Body of pancreas (tissue), 4 donors: ENCODE measurements at regions not wholly inside any gene's neighbourhood (a gene's known extent, or its start where the extent isn't known, plus 50 kb on each side); places are given as distances from the start of the nearest gene placed in this dataset.

Experiments used
- ATAC-seq: fragments of 150-250 bp; one replicate; pipeline ENCODE4 v1.9.1; 2016
- DNase-seq, 4 donors: peaks; one replicate each; pipeline ENCODE4 v3.0.0-alpha.2; 2019
- H3K27ac ChIP-seq, 4 donors: fragments of 200-600 bp; sonication (generic); 1 replicate in 3 of 4; 2 replicates in 1 of 4; pipeline versions ENCODE4 v1.5.1 to v1.6.1; 2016 to 2019; ENCODE audit warnings: mild to moderate bottlenecking in 1 of 4, mixed read lengths in 1 of 4, moderate library complexity in 1 of 4
- H3K27me3 ChIP-seq, 2 donors: fragments of 200-600 bp; sonication (generic); one replicate each; pipeline ENCODE4 v1.6.0; 2016; ENCODE audit warnings: mild to moderate bottlenecking in 1 of 2
- H3K36me3 ChIP-seq, 2 donors: fragments of 200-600 bp; sonication (generic); replicated peaks in 1 of 2; 2 replicates each; pipeline ENCODE4 v1.5.1; 2016; ENCODE audit warnings: low read depth in 2 of 2; ENCODE audit not compliant: insufficient read depth in 1 of 2
- H3K4me1 ChIP-seq: fragments of 200-600 bp; sonication (generic); one replicate; pipeline ENCODE4 v1.6.0; 2016
- H3K4me3 ChIP-seq, 2 donors: fragments of 200-600 bp; sonication (generic); 1 replicate in 1 of 2; 2 replicates in 1 of 2; pipeline ENCODE4 v1.5.1; 2016 to 2019
- H3K9me3 ChIP-seq, 3 donors: fragments of 200-600 bp; sonication (generic); 1 replicate in 2 of 3; 2 replicates in 1 of 3; pipeline ENCODE4 v1.5.1; 2016
- POLR2A ChIP-seq, 3 donors: fragments of 450-650 bp; IDR thresholded peaks; one replicate each; pipeline ENCODE4 v1.6.1; 2016; ENCODE audit warnings: antibody characterized with exemption in 3 of 3, mild to moderate bottlenecking in 2 of 3
- WGBS, 2 donors: methylation state at CpG; one replicate each; pipeline ENCODE4 v1.1.5; 2017; 5-methylcytosine and 5-hydroxymethylcytosine counted together
- intact Hi-C: fragments of 100-400 bp; cut with DNase I; formaldehyde crosslinking; loops from one replicate; pipeline ENCODE4 v1.15.1; 2023
- TF ChIP-seq, protein P1 (sequence below), 7 experiments: fragments of 450-650 bp in 4 of 7; fragments of 200-600 bp in 3 of 7; sonication (generic) in 3 of 7; IDR thresholded peaks; one replicate each; pipeline ENCODE4 v1.5.1; 2016 to 2019; ENCODE audit warnings: antibody characterized with exemption in 7 of 7

DNA sequence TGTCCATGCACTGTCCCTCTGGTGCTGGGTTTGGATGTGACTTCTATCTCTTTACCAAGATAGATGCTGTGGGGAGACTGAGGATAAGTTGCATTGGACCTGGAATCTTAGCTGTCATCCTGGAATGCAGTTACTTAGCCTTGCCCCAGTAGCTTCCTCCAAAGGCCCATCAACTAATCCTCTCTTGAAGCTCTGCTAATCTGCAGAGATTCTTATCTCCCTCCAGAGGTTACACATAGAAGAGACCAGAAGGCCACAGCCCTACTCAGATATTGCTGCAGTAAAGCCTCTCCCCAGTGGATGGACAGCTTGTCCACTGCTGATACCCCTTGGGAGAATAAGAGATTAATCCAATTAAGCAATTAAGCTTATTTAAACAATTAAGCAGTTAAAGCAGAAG is 867.2 kb downstream of the BCL11B start:
- Histone ChIP-seq H3K4me1 (no peaks in the 10 kb centered on the region), H3K36me3 (no peaks in the 10 kb centered on the region), H3K9me3 (no peaks in the 10 kb centered on the region), H3K4me3 (no peak overlapping the region), H3K27me3 (no peaks in the 10 kb centered on the region), H3K27ac (no peak overlapping the region)
- no peak for TF ChIP-seq POLR2A (IDR thresholded peaks at IDR 0.05)
- TF ChIP-seq, protein P1, sequence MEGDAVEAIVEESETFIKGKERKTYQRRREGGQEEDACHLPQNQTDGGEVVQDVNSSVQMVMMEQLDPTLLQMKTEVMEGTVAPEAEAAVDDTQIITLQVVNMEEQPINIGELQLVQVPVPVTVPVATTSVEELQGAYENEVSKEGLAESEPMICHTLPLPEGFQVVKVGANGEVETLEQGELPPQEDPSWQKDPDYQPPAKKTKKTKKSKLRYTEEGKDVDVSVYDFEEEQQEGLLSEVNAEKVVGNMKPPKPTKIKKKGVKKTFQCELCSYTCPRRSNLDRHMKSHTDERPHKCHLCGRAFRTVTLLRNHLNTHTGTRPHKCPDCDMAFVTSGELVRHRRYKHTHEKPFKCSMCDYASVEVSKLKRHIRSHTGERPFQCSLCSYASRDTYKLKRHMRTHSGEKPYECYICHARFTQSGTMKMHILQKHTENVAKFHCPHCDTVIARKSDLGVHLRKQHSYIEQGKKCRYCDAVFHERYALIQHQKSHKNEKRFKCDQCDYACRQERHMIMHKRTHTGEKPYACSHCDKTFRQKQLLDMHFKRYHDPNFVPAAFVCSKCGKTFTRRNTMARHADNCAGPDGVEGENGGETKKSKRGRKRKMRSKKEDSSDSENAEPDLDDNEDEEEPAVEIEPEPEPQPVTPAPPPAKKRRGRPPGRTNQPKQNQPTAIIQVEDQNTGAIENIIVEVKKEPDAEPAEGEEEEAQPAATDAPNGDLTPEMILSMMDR (IDR thresholded peaks at IDR 0.05): no peak
- intact Hi-C loops: no loop called here
- DNase-seq (no peak), ATAC-seq (no peak)

DNA sequence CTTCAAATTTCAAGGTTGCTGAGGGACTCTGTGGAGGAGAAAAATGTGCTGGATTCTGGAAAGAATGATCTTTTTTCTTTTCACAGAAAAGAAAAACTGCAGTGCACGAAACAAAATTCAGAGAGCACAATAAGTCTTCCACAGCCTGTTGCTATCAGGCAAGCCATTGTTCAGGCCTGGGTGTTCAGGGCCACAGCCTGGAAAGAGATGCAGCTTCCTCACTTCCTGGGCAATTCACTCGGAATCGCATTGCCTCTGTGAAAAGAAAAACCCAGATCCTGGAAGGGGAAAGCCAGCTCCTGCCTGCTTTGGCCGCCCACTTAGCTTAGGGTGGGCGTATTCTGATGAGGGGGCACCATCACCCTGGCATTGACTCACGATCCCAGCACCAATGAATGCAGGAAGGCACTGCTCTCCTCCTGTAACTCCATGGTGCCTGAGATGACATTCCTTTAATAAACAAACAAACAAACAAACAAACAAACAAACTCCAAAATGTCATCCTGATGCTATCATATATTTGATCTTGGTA is 863.9 kb downstream of the BCL11B start:
- DNase-seq (no peak), ATAC-seq (no peak)
- Histone ChIP-seq H3K27me3 (no peaks in the 10 kb centered on the region), H3K4me3 (no peak overlapping the region), H3K27ac (no peak overlapping the region), H3K4me1 (no peaks in the 10 kb centered on the region), H3K36me3 (no peaks in the 10 kb centered on the region), H3K9me3 (no peaks in the 10 kb centered on the region)
- TF ChIP-seq, protein P1 (IDR thresholded peaks at IDR 0.05): no peak
- no peak for TF ChIP-seq POLR2A (IDR thresholded peaks at IDR 0.05)
- WGBS, 2 donors: 41 to 52% methylated on average over 6 of the region's 6 CpGs
- intact Hi-C loops: no loop called here

DNA sequence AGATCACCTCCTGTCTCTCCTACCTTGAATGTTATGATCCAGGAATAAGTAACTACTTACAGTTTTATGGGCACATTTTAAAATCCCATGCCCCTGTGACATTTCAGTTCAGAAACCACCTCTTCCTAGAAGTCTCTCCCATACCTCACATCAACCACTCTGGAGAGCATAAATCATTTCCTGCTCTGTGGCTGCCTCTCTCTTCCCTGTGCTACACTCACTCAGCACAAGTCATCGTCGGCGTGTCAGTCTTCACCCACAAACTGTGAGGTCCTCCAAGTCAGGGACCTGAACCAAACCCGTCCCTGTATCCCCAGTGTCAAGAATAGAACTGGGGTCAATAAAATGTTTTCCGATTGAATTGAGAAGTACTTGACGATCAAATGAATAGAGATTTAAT is 863.3 kb downstream of the BCL11B start:
- H3K36me3 ChIP-seq: no peaks in the 10 kb centered on the region
- H3K4me1 ChIP-seq: no peaks in the 10 kb centered on the region
- H3K27ac ChIP-seq: no peak overlapping the region
- no peak overlapping the region for H3K4me3 ChIP-seq
- TF ChIP-seq POLR2A (IDR thresholded peaks at IDR 0.05): no peak
- TF ChIP-seq, protein P1 (IDR thresholded peaks at IDR 0.05): no peak
- DNase-seq: no peak
- no peaks in the 10 kb centered on the region for H3K27me3 ChIP-seq
- H3K9me3 ChIP-seq: no peaks in the 10 kb centered on the region
- WGBS, 2 donors: 69 to 74% methylated on average over 6 of the region's 6 CpGs
- ATAC-seq: no peak
- intact Hi-C loops: no loop called here

DNA sequence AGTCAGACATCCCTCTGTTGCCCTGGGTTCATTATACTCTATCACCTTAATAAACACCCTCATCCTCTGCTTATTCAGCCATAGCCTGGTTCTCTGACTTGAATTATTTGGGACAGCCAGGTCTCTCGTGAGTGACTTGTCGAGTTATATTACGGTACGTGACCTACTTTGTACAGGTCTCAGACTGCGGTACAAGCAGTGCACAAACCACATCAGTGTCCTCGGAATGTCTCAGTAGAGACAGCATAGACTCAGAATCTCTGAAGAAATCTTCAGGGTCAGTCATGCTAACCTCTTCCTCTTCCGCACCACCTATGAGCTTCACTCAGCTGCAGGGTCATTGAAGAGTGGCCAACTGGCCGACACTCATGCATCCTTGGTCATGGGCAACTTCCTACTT is 860.8 kb downstream of the BCL11B start:
- Histone ChIP-seq H3K9me3 (no peaks in the 10 kb centered on the region), H3K27me3 (no peaks in the 10 kb centered on the region), H3K27ac (no peak overlapping the region), H3K4me1 (no peaks in the 10 kb centered on the region), H3K36me3 (no peaks in the 10 kb centered on the region), H3K4me3 (no peak overlapping the region)
- TF ChIP-seq, protein P1 (IDR thresholded peaks at IDR 0.05): no peak
- no peak for TF ChIP-seq POLR2A (IDR thresholded peaks at IDR 0.05)
- ATAC-seq (no peak), DNase-seq (no peak)
- WGBS, 2 donors: 80 to 83% methylated on average over 8 of the region's 8 CpGs
- intact Hi-C loops: no loop called here

DNA sequence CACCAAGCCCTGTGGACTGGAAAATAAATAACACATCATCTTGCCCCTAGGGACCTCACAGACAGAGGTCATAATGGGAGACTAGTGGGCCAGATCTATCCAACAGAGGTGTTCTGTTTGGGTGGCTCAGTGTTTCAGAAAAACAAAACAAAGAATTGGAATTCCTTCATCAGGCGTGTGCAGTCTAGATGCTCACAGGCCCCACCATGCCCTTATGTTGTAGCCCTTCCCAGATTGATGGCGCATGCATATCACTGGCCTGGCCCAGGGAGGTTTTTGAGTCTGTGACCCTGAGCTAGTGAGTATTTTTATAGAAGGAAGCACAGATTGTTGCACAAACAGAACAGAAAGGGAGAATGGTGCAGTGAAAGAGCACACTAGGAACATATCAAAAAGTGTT is 859.6 kb downstream of the BCL11B start:
- no peaks in the 10 kb centered on the region for H3K4me1 ChIP-seq
- H3K27me3 ChIP-seq: no peaks in the 10 kb centered on the region
- H3K9me3 ChIP-seq: no peaks in the 10 kb centered on the region
- DNase-seq (no peak), ATAC-seq (no peak)
- intact Hi-C loops: no loop called here
- 82 to 89% methylated on average over 2 of the region's 2 CpGs for WGBS, 2 donors
- no peak overlapping the region for H3K4me3 ChIP-seq
- TF ChIP-seq, protein P1 (IDR thresholded peaks at IDR 0.05): no peak
- TF ChIP-seq POLR2A (IDR thresholded peaks at IDR 0.05): no peak
- H3K27ac ChIP-seq: no peak overlapping the region
- no peaks in the 10 kb centered on the region for H3K36me3 ChIP-seq
